ENCODE measurements at regions not wholly inside any gene's neighbourhood (a gene's known extent, or its start where the extent isn't known, plus 50 kb on each side); places are given as distances from the start of the nearest gene placed in this dataset.

DNA sequence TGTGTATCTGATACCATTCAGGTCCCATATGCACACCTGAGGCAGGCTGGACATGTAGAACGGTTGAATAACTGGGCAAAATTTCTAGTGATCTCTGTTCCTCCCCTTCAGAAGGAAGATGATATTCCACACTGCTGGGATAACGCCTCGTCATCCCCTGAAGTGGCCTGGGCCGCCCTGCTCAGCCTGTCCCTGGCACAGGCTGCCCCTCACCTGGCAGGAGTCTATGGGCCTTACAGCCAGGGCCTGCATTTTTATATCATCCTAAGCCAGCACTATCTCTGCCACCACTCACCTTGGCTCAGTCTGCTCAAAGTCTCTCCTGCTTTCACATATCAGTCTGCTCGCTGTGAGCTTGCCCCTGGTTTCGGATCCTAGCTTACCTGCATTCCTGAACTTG lies 209.2 kb downstream of the CSNK2A3 start:
- peaks cover 4% of the 10 kb centered on the region for H3K36me3 Mint-ChIP-seq (ENCODE audit: low read depth)
- no peaks in the 10 kb centered on the region for H3K9me3 Mint-ChIP-seq
- CTCF ChIA-PET, result no interaction called here
- peaks cover 14% of the 10 kb centered on the region for H3K4me1 Mint-ChIP-seq
- H3K27ac Mint-ChIP-seq, result no peak overlapping the region
- H3K27me3 Mint-ChIP-seq, result no peaks in the 10 kb centered on the region
- no peak for DNase-seq
- POLR2A ChIA-PET, result no interaction called here
- no peak overlapping the region for H3K4me3 Mint-ChIP-seq

DNA sequence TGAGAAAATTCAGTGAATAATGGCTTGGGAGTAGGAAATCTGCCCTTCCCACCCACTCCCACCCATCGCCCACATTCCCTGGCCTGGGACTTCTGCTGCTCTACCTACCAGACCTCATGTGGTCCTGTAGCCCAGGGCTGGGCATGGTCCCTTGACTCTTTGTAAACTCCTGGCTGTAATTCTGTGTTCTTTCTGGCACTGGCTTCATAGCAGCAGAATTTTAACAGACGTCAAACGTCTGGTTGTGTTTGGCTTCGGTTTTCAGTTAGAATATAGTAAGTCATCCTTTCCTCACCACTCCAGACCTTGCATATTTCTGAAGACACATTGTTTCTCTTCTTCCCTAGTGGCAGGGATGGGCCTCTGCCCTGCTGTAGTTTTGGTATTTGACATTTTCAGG lies 210.6 kb downstream of the CSNK2A3 start:
- H3K4me3 Mint-ChIP-seq, result no peak overlapping the region
- POLR2A ChIA-PET, result no interaction called here

DNA sequence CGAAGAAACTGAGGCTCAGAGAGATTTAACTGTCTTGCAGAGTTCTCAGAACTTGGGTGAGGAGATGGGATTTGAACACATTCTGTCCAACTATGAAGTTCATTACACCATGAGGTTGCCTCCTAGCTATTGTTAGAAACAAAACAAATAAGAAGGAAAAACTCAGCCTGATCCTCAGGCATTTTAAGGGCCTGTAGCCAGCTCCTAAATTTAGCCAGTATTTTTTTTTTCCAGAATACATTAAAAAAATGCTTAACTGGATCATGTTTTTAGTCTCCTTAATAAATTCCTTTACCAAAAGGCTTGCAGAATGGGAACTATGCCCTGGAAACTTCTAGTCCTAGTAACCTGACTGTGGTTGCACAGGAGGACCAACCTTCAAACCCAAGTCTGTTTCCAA lies 212.0 kb downstream of the CSNK2A3 start:
- no peaks in the 10 kb centered on the region for H3K9me3 Mint-ChIP-seq
- peaks cover 10% of the 10 kb centered on the region for H3K4me1 Mint-ChIP-seq
- no peaks in the 10 kb centered on the region for H3K36me3 Mint-ChIP-seq (ENCODE audit: low read depth)
- ChIA-PET POLR2A (no interaction called here), CTCF (no interaction called here)
- no peak overlapping the region for H3K4me3 Mint-ChIP-seq
- DNase-seq, result no peak
- no peaks in the 10 kb centered on the region for H3K27me3 Mint-ChIP-seq
- no peak overlapping the region for H3K27ac Mint-ChIP-seq

More for the DNA sequence above, 210.6 kb downstream of the CSNK2A3 start:
- Mint-ChIP-seq H3K36me3 (ENCODE audit: low read depth) (no peaks in the 10 kb centered on the region), H3K27me3 (no peaks in the 10 kb centered on the region), H3K9me3 (no peaks in the 10 kb centered on the region), H3K27ac (no peak overlapping the region), H3K4me1 (peaks cover 4% of the 10 kb centered on the region)
- CTCF ChIA-PET, result no interaction called here
- no peak for DNase-seq

DNA sequence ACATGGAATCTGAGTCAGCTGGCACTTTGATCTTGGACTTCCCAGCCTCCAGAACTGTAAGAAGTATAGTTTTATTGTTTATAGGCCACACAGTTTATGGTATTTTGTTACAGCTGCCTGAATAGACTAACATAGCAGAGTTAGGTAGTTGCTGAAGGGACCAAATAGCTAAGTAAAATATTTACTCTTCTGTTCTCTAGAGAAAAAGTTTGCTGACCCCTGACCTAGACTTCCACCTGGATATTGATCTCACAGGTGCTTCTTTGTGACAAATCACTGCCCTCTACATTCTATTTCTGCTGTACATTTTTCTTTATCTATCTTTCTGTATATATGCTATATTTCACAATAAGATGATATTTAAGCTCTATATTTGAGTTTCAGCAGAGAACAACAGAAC lies 212.5 kb downstream of the CSNK2A3 start:
- Mint-ChIP-seq H3K4me1 (peaks cover 10% of the 10 kb centered on the region), H3K27ac (no peak overlapping the region), H3K9me3 (no peaks in the 10 kb centered on the region), H3K36me3 (ENCODE audit: low read depth) (no peaks in the 10 kb centered on the region), H3K4me3 (no peak overlapping the region), H3K27me3 (no peaks in the 10 kb centered on the region)
- ChIA-PET CTCF (interaction anchor here (0.8 kb wide), 1 partner anchor 127 kb away, joined by 3 read pairs; no protein-coding TSS in a partner anchor), POLR2A (no interaction called here)
- no peak for DNase-seq

DNA sequence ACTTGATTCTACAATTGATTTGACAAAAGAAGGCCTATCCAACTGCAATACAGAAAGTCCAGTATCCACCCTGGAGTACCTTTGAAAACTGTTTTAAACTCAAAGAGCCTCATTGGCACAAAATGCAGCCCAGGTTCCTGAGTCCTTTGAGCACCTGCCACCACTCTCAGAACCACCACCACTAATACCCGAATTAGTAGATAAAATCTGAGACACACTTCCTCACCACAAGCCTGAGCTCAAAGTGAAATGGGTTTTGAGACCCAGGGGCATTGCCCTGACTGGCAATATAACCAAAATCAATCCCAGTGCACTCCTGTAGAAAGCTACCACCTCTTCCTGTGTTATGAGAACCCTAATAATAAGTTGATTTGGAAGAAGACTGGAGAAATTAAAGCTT lies 215.7 kb downstream of the CSNK2A3 start:
- Mint-ChIP-seq H3K36me3 (ENCODE audit: low read depth) (no peaks in the 10 kb centered on the region), H3K4me1 (peaks cover 10% of the 10 kb centered on the region), H3K9me3 (no peaks in the 10 kb centered on the region), H3K27ac (no peak overlapping the region), H3K4me3 (no peak overlapping the region), H3K27me3 (peaks cover under 1% of the 10 kb centered on the region)
- no peak for DNase-seq
- ChIA-PET CTCF (interaction anchor here (1.3 kb wide), 1 partner anchor 1144 kb away, joined by 3 read pairs; no protein-coding TSS in a partner anchor), POLR2A (no interaction called here)

DNA sequence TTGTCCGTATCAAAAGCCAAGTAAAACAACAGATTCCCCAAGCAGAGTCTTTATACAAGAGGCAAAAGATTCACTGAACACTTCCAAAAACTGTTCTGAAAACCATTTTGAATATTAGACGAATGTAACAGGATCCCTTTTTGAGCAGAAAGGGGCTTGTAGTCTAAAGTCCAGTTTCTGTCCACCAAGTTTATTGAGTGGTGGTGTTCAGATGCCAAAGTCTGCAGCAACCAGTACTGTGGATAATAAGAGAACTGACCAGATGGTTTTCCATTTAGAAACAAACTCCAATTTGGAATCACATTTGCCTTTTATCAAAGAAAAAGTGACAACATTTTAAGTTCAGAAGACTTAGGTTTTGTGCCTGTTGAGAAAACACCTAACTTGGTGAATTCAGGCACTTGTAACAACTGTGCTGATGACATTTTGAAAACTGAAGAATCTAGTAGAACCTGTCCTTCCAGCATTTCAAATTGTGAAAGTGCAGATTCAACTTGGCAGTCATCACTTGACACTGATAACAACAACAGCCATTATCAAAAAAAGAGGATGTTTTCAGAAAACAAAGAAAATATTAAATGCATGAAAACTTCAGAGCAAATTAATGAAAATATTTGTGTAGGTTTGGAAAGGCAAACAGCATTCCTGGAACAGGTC lies 217.1 kb downstream of the CSNK2A3 start:
- Mint-ChIP-seq H3K27me3 (peaks cover 5% of the 10 kb centered on the region), H3K27ac (no peak overlapping the region), H3K9me3 (no peaks in the 10 kb centered on the region), H3K4me3 (no peak overlapping the region), H3K36me3 (ENCODE audit: low read depth) (no peaks in the 10 kb centered on the region), H3K4me1 (peaks cover 10% of the 10 kb centered on the region)
- ChIA-PET POLR2A (no interaction called here), CTCF (no interaction called here)
- DNase-seq, result no peak

DNA sequence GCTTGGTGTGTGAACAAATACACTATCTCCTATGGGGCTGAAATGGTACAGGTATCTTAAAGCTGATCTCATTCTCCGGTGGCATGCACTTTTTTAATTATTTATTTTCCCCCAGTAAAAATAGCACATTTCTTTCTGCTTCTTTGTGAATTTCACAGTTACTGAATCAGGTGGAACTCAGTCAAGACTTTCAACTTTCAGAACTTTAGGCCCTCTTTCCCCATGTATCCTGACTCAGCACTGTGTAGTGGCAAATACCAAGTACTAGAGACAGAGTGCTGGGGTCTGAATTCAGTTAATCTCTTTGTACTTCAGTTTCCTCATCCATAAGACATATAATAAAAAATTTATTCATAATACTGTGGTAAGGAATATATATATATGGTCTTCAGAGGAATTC lies 223.9 kb downstream of the CSNK2A3 start:
- Mint-ChIP-seq H3K9me3 (no peaks in the 10 kb centered on the region), H3K27ac (no peak overlapping the region), H3K36me3 (ENCODE audit: low read depth) (no peaks in the 10 kb centered on the region), H3K4me3 (no peak overlapping the region), H3K4me1 (no peaks in the 10 kb centered on the region), H3K27me3 (peaks cover 13% of the 10 kb centered on the region)
- CTCF ChIA-PET, result no interaction called here
- no peak for DNase-seq
- POLR2A ChIA-PET, result no interaction called here

DNA sequence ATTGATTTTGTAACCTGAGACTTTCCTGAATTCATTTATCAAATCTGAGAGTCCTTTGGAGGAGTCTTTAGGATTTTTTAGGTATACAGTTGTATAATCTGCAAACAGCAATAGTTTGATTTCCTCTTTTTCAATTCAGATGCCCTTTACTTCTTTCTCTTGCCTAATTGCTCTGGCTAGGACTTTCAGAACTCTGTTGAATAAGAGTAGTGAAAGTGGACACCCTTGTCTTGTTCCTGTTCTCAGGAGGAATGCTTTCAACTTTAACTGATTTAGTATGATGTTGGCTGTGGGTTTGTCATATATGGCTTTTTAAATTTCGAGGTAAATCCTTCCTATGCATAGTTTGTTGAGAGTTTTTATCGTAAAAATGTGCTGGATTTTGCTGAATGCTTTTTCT lies 227.4 kb downstream of the CSNK2A3 start:
- Mint-ChIP-seq H3K27me3 (peaks cover 9% of the 10 kb centered on the region), H3K27ac (no peak overlapping the region), H3K36me3 (ENCODE audit: low read depth) (no peaks in the 10 kb centered on the region), H3K9me3 (no peaks in the 10 kb centered on the region), H3K4me3 (no peak overlapping the region), H3K4me1 (no peaks in the 10 kb centered on the region)
- ChIA-PET CTCF (no interaction called here), POLR2A (no interaction called here)
- no peak for DNase-seq

DNA sequence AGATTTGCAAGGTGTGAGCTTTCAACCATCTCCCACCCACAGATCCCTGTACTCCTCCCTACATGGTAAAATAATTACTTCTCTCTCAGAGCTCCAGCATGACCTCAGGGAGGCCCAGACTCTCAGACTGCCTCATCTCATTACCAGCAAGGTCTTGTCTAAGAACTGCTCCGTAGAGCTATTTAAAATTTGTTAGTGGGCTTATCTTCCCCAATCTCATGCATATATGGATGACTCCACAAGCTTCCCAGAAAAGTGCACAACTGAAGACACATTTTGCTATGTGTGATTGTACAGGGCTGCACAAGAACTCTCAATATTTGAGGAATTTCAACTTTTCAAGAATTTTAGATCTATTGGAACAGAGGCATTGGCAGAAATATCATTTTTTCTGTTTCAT lies 230.3 kb downstream of the CSNK2A3 start:
- no peak overlapping the region for H3K4me3 Mint-ChIP-seq
- no peak for DNase-seq
- no peaks in the 10 kb centered on the region for H3K36me3 Mint-ChIP-seq (ENCODE audit: low read depth)
- H3K4me1 Mint-ChIP-seq, result no peaks in the 10 kb centered on the region
- no peak overlapping the region for H3K27ac Mint-ChIP-seq
- ChIA-PET CTCF (interaction anchor here (1.2 kb wide), 1 partner anchor 34 kb away, joined by 3 read pairs; no protein-coding TSS in a partner anchor), POLR2A (no interaction called here)
- H3K27me3 Mint-ChIP-seq, result peaks cover 2% of the 10 kb centered on the region
- no peaks in the 10 kb centered on the region for H3K9me3 Mint-ChIP-seq

DNA sequence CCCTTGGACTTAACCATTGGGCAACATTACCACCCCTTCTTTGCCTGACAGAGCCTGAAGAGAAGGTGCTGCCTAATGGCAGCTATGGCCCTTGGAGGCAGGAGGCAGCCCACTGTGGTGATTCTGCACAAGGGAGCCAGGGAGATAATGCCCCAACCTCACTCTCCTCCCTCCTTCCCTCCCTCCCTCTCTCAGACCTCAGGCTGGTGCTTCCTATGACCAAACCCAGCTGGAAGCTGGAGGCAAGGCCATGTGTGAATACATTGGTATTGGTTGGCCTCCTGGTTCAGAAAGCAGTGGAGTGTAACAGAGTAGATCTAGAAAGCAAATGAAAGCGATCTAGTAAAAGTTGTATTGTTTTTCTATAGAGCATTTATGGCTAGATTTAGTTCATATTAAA lies 233.1 kb downstream of the CSNK2A3 start:
- no peak overlapping the region for H3K27ac Mint-ChIP-seq
- no peak overlapping the region for H3K4me3 Mint-ChIP-seq
- H3K27me3 Mint-ChIP-seq, result no peaks in the 10 kb centered on the region
- H3K9me3 Mint-ChIP-seq, result no peaks in the 10 kb centered on the region
- H3K36me3 Mint-ChIP-seq (ENCODE audit: low read depth), result no peaks in the 10 kb centered on the region
- CTCF ChIA-PET, result no interaction called here
- peaks cover 3% of the 10 kb centered on the region for H3K4me1 Mint-ChIP-seq
- DNase-seq, result no peak
- POLR2A ChIA-PET, result no interaction called here

DNA sequence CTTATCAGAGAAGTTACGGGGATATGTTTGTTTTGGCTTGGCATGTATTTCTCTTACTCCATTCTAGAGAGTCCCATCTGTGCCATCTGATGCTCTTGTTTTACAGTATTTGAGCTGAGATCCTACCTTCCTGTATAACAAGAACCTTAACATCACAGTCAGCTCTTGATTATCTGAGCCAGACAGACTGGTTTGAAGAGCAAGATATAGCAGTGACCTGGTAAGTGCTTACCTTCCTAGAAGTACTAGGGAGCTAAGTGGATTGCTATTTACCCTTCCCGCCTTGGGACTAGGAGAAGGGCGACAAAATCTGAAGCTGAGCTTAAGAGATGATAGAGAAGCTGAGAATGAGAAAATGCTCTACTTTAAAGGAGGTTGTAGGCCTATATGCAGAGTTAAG lies 235.3 kb downstream of the CSNK2A3 start:
- DNase-seq, result no peak
- Mint-ChIP-seq H3K4me1 (peaks cover 3% of the 10 kb centered on the region), H3K4me3 (no peak overlapping the region), H3K27me3 (no peaks in the 10 kb centered on the region), H3K27ac (no peak overlapping the region), H3K9me3 (peaks cover 3% of the 10 kb centered on the region), H3K36me3 (ENCODE audit: low read depth) (no peaks in the 10 kb centered on the region)
- ChIA-PET POLR2A (no interaction called here), CTCF (no interaction called here)

DNA sequence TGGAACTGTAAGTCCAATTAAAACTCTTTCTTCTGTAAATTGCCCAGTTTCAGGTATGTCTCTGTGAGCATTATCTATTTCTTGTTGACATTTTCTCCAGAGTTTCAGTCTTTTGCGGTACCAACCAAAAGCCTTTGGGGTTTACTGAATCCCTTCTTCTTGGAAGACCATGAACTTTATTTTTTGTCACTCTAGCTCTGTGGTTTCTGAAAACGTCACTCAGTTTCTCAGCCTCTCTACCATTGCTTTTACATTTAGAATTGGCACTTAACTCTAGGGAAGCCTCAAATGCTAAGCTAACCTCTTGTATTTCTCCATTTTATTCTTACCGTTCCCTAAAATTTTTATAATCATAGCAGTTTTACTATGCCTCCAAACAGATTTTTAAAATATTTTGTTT lies 237.6 kb downstream of the CSNK2A3 start:
- Mint-ChIP-seq H3K27me3 (peaks cover 4% of the 10 kb centered on the region), H3K36me3 (ENCODE audit: low read depth) (no peaks in the 10 kb centered on the region), H3K27ac (no peak overlapping the region), H3K4me1 (peaks cover 3% of the 10 kb centered on the region), H3K9me3 (peaks cover 3% of the 10 kb centered on the region), H3K4me3 (no peak overlapping the region)
- no peak for DNase-seq
- POLR2A ChIA-PET, result no interaction called here
- CTCF ChIA-PET, result no interaction called here

DNA sequence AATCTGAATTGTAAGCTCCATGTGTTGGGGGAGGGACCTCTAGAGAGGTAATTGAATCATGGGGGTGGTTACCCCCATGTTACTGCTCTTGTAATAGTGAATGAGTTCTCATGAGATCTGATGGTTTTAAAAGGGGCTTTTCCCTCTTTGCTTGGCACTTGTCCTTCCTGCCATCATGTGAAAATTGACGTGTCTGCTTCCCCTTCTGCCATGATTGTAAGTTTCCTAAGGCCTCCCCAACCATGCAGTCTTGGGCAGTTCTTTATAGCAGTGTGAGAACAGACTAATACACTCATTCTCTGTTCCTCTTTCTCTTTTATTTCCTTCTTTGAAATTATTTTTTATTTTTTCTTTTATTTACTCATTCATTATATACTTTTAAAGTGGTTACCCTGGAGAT lies 239.4 kb downstream of the CSNK2A3 start:
- ChIA-PET POLR2A (no interaction called here), CTCF (no interaction called here)
- H3K27me3 Mint-ChIP-seq, result peaks cover 5% of the 10 kb centered on the region
- H3K27ac Mint-ChIP-seq, result no peak overlapping the region
- H3K9me3 Mint-ChIP-seq, result peaks cover 3% of the 10 kb centered on the region
- peaks cover 3% of the 10 kb centered on the region for H3K4me1 Mint-ChIP-seq
- no peak overlapping the region for H3K4me3 Mint-ChIP-seq
- H3K36me3 Mint-ChIP-seq (ENCODE audit: low read depth), result no peaks in the 10 kb centered on the region
- DNase-seq, result no peak

DNA sequence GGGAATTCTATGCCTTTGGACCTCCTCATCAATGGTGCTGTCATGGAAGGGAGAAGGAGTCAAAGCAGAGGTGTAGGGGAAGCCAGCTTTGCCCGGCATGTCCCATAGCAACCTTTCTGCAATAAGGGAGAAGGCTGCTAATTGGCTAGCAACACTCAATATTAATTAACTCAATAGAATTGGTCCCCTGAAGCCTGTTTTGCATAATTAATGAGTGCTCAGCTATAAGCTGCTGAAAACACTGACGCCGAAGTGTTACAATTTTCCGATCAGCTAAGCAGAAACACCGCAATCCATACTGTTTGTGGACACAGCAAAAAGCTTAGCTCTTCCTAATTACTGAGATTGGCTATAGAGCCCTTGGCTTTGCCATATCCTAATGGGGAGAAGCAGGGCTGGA lies 245.0 kb downstream of the CSNK2A3 start:
- no peaks in the 10 kb centered on the region for H3K9me3 Mint-ChIP-seq
- no peak for DNase-seq
- H3K4me3 Mint-ChIP-seq, result no peak overlapping the region
- ChIA-PET CTCF (no interaction called here), POLR2A (no interaction called here)
- peaks cover 7% of the 10 kb centered on the region for H3K27me3 Mint-ChIP-seq
- H3K4me1 Mint-ChIP-seq, result no peaks in the 10 kb centered on the region
- H3K27ac Mint-ChIP-seq, result no peak overlapping the region
- H3K36me3 Mint-ChIP-seq (ENCODE audit: low read depth), result no peaks in the 10 kb centered on the region

Data from activated CD4-positive, alpha-beta memory T cell treated with anti-CD3 and anti-CD28 coated beads, Interleukin-2, amount 10 ng/mL, durations not matched to agents 7 days and 5 days (primary cell).